Lower lobe of right lung (tissue), 2 donors: ENCODE measurements at regions not wholly inside any gene's neighbourhood (a gene's known extent, or its start where the extent isn't known, plus 50 kb on each side); places are given as distances from the start of the nearest gene placed in this dataset.

Experiments used
- ATAC-seq, 2 donors: fragments of 200-7000 bp; cut with Tn5 transposase; one replicate each; pipeline ENCODE4 v1.9.1; 2020 to 2022; ENCODE audit warnings: mild to moderate bottlenecking in 2 of 2, moderate library complexity in 2 of 2
- DNase-seq: peaks from one replicate; pipeline ENCODE4 v3.0.0-alpha.2; 2020
- H3K27ac ChIP-seq: fragments of 200-600 bp; one replicate; pipeline ENCODE4 v1.8.0; 2022
- H3K27me3 ChIP-seq: fragments of 200-600 bp; one replicate; pipeline ENCODE4 v1.8.0; 2022; ENCODE audit warnings: low read depth
- H3K36me3 ChIP-seq: fragments of 200-600 bp; one replicate; pipeline ENCODE4 v1.8.0; 2022; ENCODE audit warnings: mild to moderate bottlenecking
- H3K4me1 ChIP-seq: fragments of 200-600 bp; one replicate; pipeline ENCODE4 v1.8.0; 2022
- H3K4me3 ChIP-seq: fragments of 200-600 bp; one replicate; pipeline ENCODE4 v1.8.0; 2022; ENCODE audit warnings: mild to moderate bottlenecking
- H3K9me3 ChIP-seq: fragments of 200-600 bp; one replicate; pipeline ENCODE4 v1.8.0; 2022
- CTCF ChIP-seq: fragments of 200-600 bp; IDR thresholded peaks from one replicate; pipeline ENCODE4 v1.8.0; 2022; ENCODE audit warnings: antibody characterized with exemption, mild to moderate bottlenecking
- intact Hi-C: fragments of 100-400 bp; cut with DNase I; formaldehyde crosslinking; loops from one replicate; pipeline ENCODE4 v1.11.0; 2022
- donor health status: DM: no; HTN: yes; CAD: no; lungs with severe emphysema.

GRCh38 chr1:95370691-95371562, 136.9 kb downstream of the RWDD3 start:
- Histone ChIP-seq H3K4me3 (no peak overlapping the region), H3K4me1 (no peaks in the 10 kb centered on the region), H3K9me3 (no peaks in the 10 kb centered on the region), H3K27me3 (no peaks in the 10 kb centered on the region), H3K36me3 (no peaks in the 10 kb centered on the region), H3K27ac (no peak overlapping the region)
- intact Hi-C loops = no loop called here
- TF ChIP-seq CTCF = no peak
- ATAC-seq (peak in 1 of 2 donors; percentile 33), DNase-seq (no peak)

DNA sequence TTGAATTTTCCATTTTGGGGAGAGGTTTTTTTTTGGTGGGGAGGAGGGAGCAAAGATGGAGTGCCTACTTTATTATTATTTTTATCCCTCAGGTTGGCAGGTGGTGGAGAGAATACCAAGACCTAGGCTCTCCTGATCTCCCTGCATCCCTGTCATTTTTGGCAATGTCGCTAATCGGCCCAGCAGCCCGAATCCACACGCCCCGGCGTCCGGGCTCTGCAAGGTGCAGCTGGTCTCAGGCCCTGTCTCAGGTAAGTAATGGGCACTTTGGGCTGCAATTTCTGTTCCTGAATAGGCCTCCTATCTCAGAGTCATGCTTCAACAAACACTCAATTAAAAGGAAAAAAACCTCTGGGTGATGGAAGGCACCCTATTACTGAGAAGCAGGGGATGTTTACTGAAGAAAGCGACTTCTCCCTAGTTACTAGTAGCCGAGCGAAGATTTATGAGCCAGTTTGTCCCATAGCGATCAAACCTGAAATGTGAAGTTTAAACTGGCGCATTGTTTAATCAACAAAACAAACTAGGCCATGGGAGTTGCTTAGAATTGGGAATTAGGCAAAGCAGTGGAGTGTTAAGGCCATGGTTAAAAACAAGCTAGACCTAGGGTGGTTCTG, 137.8 kb downstream of the RWDD3 start:
- no peak overlapping the region for H3K27ac ChIP-seq
- intact Hi-C loops = no loop called here
- no peaks in the 10 kb centered on the region for H3K36me3 ChIP-seq
- DNase-seq (no peak), ATAC-seq (no peak)
- no peak overlapping the region for H3K4me3 ChIP-seq
- no peaks in the 10 kb centered on the region for H3K27me3 ChIP-seq
- no peaks in the 10 kb centered on the region for H3K9me3 ChIP-seq
- no peak for TF ChIP-seq CTCF
- no peaks in the 10 kb centered on the region for H3K4me1 ChIP-seq

GRCh38 chr1:95375174-95375573, 141.2 kb downstream of the RWDD3 start:
- Histone ChIP-seq H3K9me3 (no peaks in the 10 kb centered on the region), H3K27me3 (no peaks in the 10 kb centered on the region), H3K27ac (no peak overlapping the region), H3K4me3 (no peak overlapping the region), H3K4me1 (no peaks in the 10 kb centered on the region), H3K36me3 (no peaks in the 10 kb centered on the region)
- no peak for TF ChIP-seq CTCF
- ATAC-seq (no peak), DNase-seq (no peak)
- intact Hi-C loops = no loop called here

DNA sequence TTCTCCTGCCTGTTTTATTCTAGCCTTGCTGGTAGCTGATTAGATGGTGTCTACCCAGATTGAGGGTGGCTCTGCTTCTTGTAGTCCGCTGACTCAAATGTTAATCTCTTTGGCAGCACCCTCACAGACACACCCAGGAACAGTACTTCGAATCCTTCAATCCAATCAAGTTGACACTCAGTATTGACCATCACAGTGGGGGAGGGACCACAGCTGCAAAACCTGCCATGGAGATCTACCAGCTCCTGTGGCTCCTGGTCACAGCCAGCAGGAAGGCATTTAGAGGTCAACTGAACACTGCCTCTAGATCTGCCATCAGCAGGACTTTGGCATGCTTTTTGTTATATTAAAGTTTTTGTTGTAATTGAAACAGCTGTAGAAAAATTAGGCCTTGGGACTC, 146.9 kb downstream of the RWDD3 start:
- no peak for DNase-seq
- no peak for TF ChIP-seq CTCF
- Histone ChIP-seq H3K36me3 (no peaks in the 10 kb centered on the region), H3K27me3 (no peaks in the 10 kb centered on the region), H3K4me1 (no peaks in the 10 kb centered on the region), H3K4me3 (no peak overlapping the region), H3K27ac (no peak overlapping the region), H3K9me3 (no peaks in the 10 kb centered on the region)
- intact Hi-C loops = no loop called here
- no peak for ATAC-seq

- Histone ChIP-seq H3K4me1 (no peaks in the 10 kb centered on the region), H3K9me3 (no peaks in the 10 kb centered on the region), H3K27ac (no peak overlapping the region), H3K27me3 (no peaks in the 10 kb centered on the region), H3K4me3 (no peak overlapping the region), H3K36me3 (no peaks in the 10 kb centered on the region)
- no peak for TF ChIP-seq CTCF
- intact Hi-C loops = no loop called here
- ATAC-seq = no peak
- DNase-seq = no peak
Observed at GRCh38 chr1:95382000-95382786, 148.2 kb downstream of the RWDD3 start.
